Astrocyte (in vitro differentiated cells and primary cell): ENCODE measurements at regions not wholly inside any gene's neighbourhood (a gene's known extent, or its start where the extent isn't known, plus 50 kb on each side); places are given as distances from the start of the nearest gene placed in this dataset.

Source experiments
- DNase-seq: peaks from one replicate; pipeline ENCODE4 v3.0.0-alpha.2; 2010; ENCODE audit warnings: low read depth
- FAIRE-seq: peaks from 2 replicates; lab custom pipeline; 2011; peaks lifted over from hg19 to GRCh38; lab: Jason Lieb, UNC
- H2AFZ ChIP-seq: 2 replicates; pipeline ENCODE4 v1.6.0; 2012; ENCODE audit warnings: low read depth, low read length, inconsistent platforms
- H3K27ac ChIP-seq: 2 replicates; pipeline ENCODE4 v1.5.1; 2011; ENCODE audit warnings: low read depth, low read length, inconsistent platforms
- H3K27me3 ChIP-seq: 2 replicates; pipeline ENCODE4 v1.6.0; 2011; ENCODE audit warnings: low read length, inconsistent platforms; ENCODE audit not compliant: insufficient read depth
- H3K36me3 ChIP-seq: 2 replicates; pipeline ENCODE4 v1.5.1; 2011; ENCODE audit warnings: low read length, inconsistent platforms; ENCODE audit not compliant: insufficient read depth
- H3K4me1 ChIP-seq: 2 replicates; pipeline ENCODE4 v1.5.1; 2011; ENCODE audit warnings: low read length, inconsistent platforms; ENCODE audit not compliant: insufficient read depth
- H3K4me2 ChIP-seq: 2 replicates; pipeline ENCODE4 v1.6.0; 2012; ENCODE audit warnings: low read length, inconsistent platforms
- H3K4me3 ChIP-seq: 2 replicates; pipeline ENCODE4 v1.5.1; 2011; ENCODE audit warnings: low read depth, mild to moderate bottlenecking, low read length, inconsistent platforms; ENCODE audit not compliant: insufficient read depth
- H3K79me2 ChIP-seq: 2 replicates; pipeline ENCODE4 v1.6.0; 2012; ENCODE audit warnings: mild to moderate bottlenecking, low read length, inconsistent platforms; ENCODE audit not compliant: insufficient read depth
- H3K9ac ChIP-seq: 2 replicates; pipeline ENCODE4 v1.6.0; 2012; ENCODE audit warnings: mild to moderate bottlenecking, low read length, inconsistent platforms
- H3K9me3 ChIP-seq: 2 replicates; pipeline ENCODE4 v1.5.1; 2012; ENCODE audit warnings: low read depth, mild to moderate bottlenecking, low read length, inconsistent platforms; ENCODE audit not compliant: insufficient read depth
- H4K20me1 ChIP-seq: 2 replicates; pipeline ENCODE4 v1.6.0; 2012; ENCODE audit warnings: low read length, inconsistent platforms; ENCODE audit not compliant: insufficient read depth
- H3K27ac Mint-ChIP-seq: one replicate; pipeline ENCODE4 v1.8.0; 2021; ENCODE audit warnings: mild to moderate bottlenecking, mixed read lengths; ENCODE audit not compliant: unreplicated experiment
- H3K27me3 Mint-ChIP-seq: one replicate; pipeline ENCODE4 v1.8.0; 2021; ENCODE audit warnings: low read depth, mixed read lengths; ENCODE audit not compliant: unreplicated experiment
- H3K36me3 Mint-ChIP-seq: one replicate; pipeline ENCODE4 v1.8.0; 2021; ENCODE audit warnings: low read depth, mixed read lengths; ENCODE audit not compliant: unreplicated experiment
- H3K4me1 Mint-ChIP-seq: one replicate; pipeline ENCODE4 v1.8.0; 2021; ENCODE audit warnings: low read depth, mixed read lengths; ENCODE audit not compliant: unreplicated experiment
- H3K4me3 Mint-ChIP-seq: one replicate; pipeline ENCODE4 v1.8.0; 2021; ENCODE audit warnings: mild to moderate bottlenecking, moderate library complexity, mixed read lengths; ENCODE audit not compliant: unreplicated experiment
- H3K9me3 Mint-ChIP-seq: one replicate; pipeline ENCODE4 v1.8.0; 2021; ENCODE audit warnings: mild to moderate bottlenecking, mixed read lengths; ENCODE audit not compliant: unreplicated experiment
- CTCF ChIP-seq: IDR thresholded peaks from 2 replicates; pipeline ENCODE4 v1.5.1; 2011; ENCODE audit warnings: low read depth, mild to moderate bottlenecking, inconsistent platforms, low read length, moderate library complexity; ENCODE audit not compliant: insufficient read depth
- EZH2 ChIP-seq: IDR thresholded peaks from 2 replicates; pipeline ENCODE4 v1.6.1; 2012; ENCODE audit warnings: mild to moderate bottlenecking, low read length, inconsistent platforms; ENCODE audit not compliant: insufficient read depth

GRCh38 chr5:163622799-163623198 lies 117.4 kb downstream of the MAT2B start:
- no peaks in the 10 kb centered on the region for H3K9me3 Mint-ChIP-seq
- Histone ChIP-seq H2AFZ (no peak overlapping the region), H3K36me3 (no peaks in the 10 kb centered on the region), H3K4me2 (no peak overlapping the region), H3K9me3 (no peaks in the 10 kb centered on the region), H3K9ac (no peak overlapping the region), H4K20me1 (no peaks in the 10 kb centered on the region), H3K27ac (no peak overlapping the region), H3K4me3 (no peak overlapping the region), H3K79me2 (no peaks in the 10 kb centered on the region), H3K4me1 (no peaks in the 10 kb centered on the region), H3K27me3 (no peaks in the 10 kb centered on the region)
- no peak for TF ChIP-seq CTCF
- no peak for TF ChIP-seq EZH2
- DNase-seq (no peak), FAIRE-seq (no peak)
- H3K4me1 Mint-ChIP-seq = no peaks in the 10 kb centered on the region
- no peaks in the 10 kb centered on the region for H3K27me3 Mint-ChIP-seq
- no peak overlapping the region for H3K27ac Mint-ChIP-seq
- no peak overlapping the region for H3K4me3 Mint-ChIP-seq
- H3K36me3 Mint-ChIP-seq = no peaks in the 10 kb centered on the region

- Mint-ChIP-seq H3K9me3 (no peaks in the 10 kb centered on the region), H3K4me3 (no peak overlapping the region), H3K27ac (no peak overlapping the region), H3K27me3 (no peaks in the 10 kb centered on the region), H3K36me3 (no peaks in the 10 kb centered on the region), H3K4me1 (no peaks in the 10 kb centered on the region)
- DNase-seq (no peak), FAIRE-seq (no peak)
- no peaks in the 10 kb centered on the region for H3K79me2 ChIP-seq
- no peaks in the 10 kb centered on the region for H3K9me3 ChIP-seq
- no peaks in the 10 kb centered on the region for H3K27me3 ChIP-seq
- TF ChIP-seq CTCF = no peak
- no peak for TF ChIP-seq EZH2
- no peaks in the 10 kb centered on the region for H3K4me1 ChIP-seq
- H3K4me2 ChIP-seq = no peak overlapping the region
- no peaks in the 10 kb centered on the region for H4K20me1 ChIP-seq
- H2AFZ ChIP-seq = no peak overlapping the region
- no peak overlapping the region for H3K9ac ChIP-seq
- no peaks in the 10 kb centered on the region for H3K36me3 ChIP-seq
- H3K27ac ChIP-seq = no peak overlapping the region
- H3K4me3 ChIP-seq = no peak overlapping the region
These were observed 118.1 kb downstream of the MAT2B start for GRCh38 chr5:163623524-163623923.

GRCh38 chr5:163623986-163624385 lies 118.6 kb downstream of the MAT2B start:
- H3K27me3 ChIP-seq = no peaks in the 10 kb centered on the region
- no peak overlapping the region for H3K27ac Mint-ChIP-seq
- DNase-seq (peak; percentile 40), FAIRE-seq (no peak)
- no peak overlapping the region for H3K4me3 ChIP-seq
- no peak overlapping the region for H3K9ac ChIP-seq
- H3K79me2 ChIP-seq = no peaks in the 10 kb centered on the region
- no peaks in the 10 kb centered on the region for H3K9me3 ChIP-seq
- H3K27me3 Mint-ChIP-seq = no peaks in the 10 kb centered on the region
- no peak overlapping the region for H3K4me3 Mint-ChIP-seq
- H3K27ac ChIP-seq = no peak overlapping the region
- H3K4me1 Mint-ChIP-seq = no peaks in the 10 kb centered on the region
- no peaks in the 10 kb centered on the region for H4K20me1 ChIP-seq
- H3K9me3 Mint-ChIP-seq = no peaks in the 10 kb centered on the region
- no peak overlapping the region for H3K4me2 ChIP-seq
- H3K4me1 ChIP-seq = no peaks in the 10 kb centered on the region
- no peaks in the 10 kb centered on the region for H3K36me3 ChIP-seq
- H3K36me3 Mint-ChIP-seq = no peaks in the 10 kb centered on the region
- H2AFZ ChIP-seq = no peak overlapping the region
- no peak for TF ChIP-seq CTCF
- TF ChIP-seq EZH2 = no peak
